PFSK-1 (cell line): ENCODE measurements at regions not wholly inside any gene's neighbourhood (a gene's known extent, or its start where the extent isn't known, plus 50 kb on each side); places are given as distances from the start of the nearest gene placed in this dataset.

Source experiments
- FOXP2 ChIP-seq: optimal IDR thresholded peaks from 2 replicates; pipeline ENCODE3; 2011; ENCODE audit warnings: borderline replicate concordance, control low read depth, inconsistent platforms; ENCODE audit not compliant: insufficient read depth; ENCODE audit errors: extremely low read length, extremely low read depth
- TAF1 ChIP-seq: IDR thresholded peaks from 2 replicates; pipeline ENCODE4 v1.6.1; 2012; ENCODE audit warnings: low read length, control low read depth, borderline replicate concordance; ENCODE audit not compliant: insufficient read depth
- TF ChIP-seq, protein P1 (sequence below), 2 experiments: IDR thresholded peaks; 2 replicates each; pipeline versions ENCODE4 v1.6.1 to v1.8.0; 2011 to 2012; ENCODE audit warnings: low read depth in 2 of 2, low read length in 2 of 2, control low read depth in 1 of 2, inconsistent platforms in 1 of 2, mild to moderate bottlenecking in 1 of 2, moderate library complexity in 1 of 2; ENCODE audit not compliant: insufficient read depth in 1 of 2

GRCh38 chr10:90417029-90417428 lies 440.8 kb downstream of the HTR7 start:
- no peak for TF ChIP-seq TAF1
- TF ChIP-seq, protein P1, sequence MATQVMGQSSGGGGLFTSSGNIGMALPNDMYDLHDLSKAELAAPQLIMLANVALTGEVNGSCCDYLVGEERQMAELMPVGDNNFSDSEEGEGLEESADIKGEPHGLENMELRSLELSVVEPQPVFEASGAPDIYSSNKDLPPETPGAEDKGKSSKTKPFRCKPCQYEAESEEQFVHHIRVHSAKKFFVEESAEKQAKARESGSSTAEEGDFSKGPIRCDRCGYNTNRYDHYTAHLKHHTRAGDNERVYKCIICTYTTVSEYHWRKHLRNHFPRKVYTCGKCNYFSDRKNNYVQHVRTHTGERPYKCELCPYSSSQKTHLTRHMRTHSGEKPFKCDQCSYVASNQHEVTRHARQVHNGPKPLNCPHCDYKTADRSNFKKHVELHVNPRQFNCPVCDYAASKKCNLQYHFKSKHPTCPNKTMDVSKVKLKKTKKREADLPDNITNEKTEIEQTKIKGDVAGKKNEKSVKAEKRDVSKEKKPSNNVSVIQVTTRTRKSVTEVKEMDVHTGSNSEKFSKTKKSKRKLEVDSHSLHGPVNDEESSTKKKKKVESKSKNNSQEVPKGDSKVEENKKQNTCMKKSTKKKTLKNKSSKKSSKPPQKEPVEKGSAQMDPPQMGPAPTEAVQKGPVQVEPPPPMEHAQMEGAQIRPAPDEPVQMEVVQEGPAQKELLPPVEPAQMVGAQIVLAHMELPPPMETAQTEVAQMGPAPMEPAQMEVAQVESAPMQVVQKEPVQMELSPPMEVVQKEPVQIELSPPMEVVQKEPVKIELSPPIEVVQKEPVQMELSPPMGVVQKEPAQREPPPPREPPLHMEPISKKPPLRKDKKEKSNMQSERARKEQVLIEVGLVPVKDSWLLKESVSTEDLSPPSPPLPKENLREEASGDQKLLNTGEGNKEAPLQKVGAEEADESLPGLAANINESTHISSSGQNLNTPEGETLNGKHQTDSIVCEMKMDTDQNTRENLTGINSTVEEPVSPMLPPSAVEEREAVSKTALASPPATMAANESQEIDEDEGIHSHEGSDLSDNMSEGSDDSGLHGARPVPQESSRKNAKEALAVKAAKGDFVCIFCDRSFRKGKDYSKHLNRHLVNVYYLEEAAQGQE (IDR thresholded peaks at IDR 0.05; ENCODE audit: insufficient read depth in 1 of 2, low read depth in 2 of 2, low read length in 2 of 2) = no peak
- TF ChIP-seq FOXP2 = no peak
